Left lung (tissue), 4 donors: ENCODE measurements at regions not wholly inside any gene's neighbourhood (a gene's known extent, or its start where the extent isn't known, plus 50 kb on each side); places are given as distances from the start of the nearest gene placed in this dataset.

Source experiments
- ATAC-seq: fragments of 200-7000 bp; cut with Tn5 transposase; one replicate; pipeline ENCODE4 v1.9.1; 2020; ENCODE audit warnings: moderate library complexity
- DNase-seq, 4 donors: peaks; one replicate each; pipeline ENCODE4 v3.0.0-alpha.2; 2013 to 2020
- H3K27ac ChIP-seq, 2 donors: fragments of 200-600 bp; sonication (generic) in 1 of 2; one replicate each; pipeline versions ENCODE4 v1.5.0 to v1.8.0; 2020 to 2021
- H3K27me3 ChIP-seq, 2 donors: fragments of 200-600 bp; sonication (generic) in 1 of 2; one replicate each; pipeline versions ENCODE4 v1.5.0 to v1.8.0; 2020 to 2021
- H3K36me3 ChIP-seq, 2 donors: fragments of 200-600 bp; sonication (generic) in 1 of 2; one replicate each; pipeline versions ENCODE4 v1.5.0 to v1.8.0; 2020 to 2021
- H3K4me1 ChIP-seq, 2 donors: fragments of 200-600 bp; one replicate each; pipeline ENCODE4 v1.8.0; 2021
- H3K4me3 ChIP-seq, 2 donors: fragments of 200-600 bp; sonication (generic) in 1 of 2; one replicate each; pipeline versions ENCODE4 v1.5.0 to v1.8.0; 2020 to 2021; ENCODE audit warnings: mild to moderate bottlenecking in 1 of 2
- H3K9me3 ChIP-seq, 2 donors: fragments of 200-600 bp; sonication (generic) in 1 of 2; one replicate each; pipeline versions ENCODE4 v1.5.0 to v1.8.0; 2020 to 2021
- intact Hi-C, 2 donors: fragments of 100-400 bp; cut with DNase I; formaldehyde crosslinking; loops; one replicate each; pipeline versions ENCODE4 v1.11.2 to v1.14.2; 2022
- TF ChIP-seq, protein P1 (sequence below), 2 donors: fragments of 200-600 bp; sonication (generic) in 1 of 2; IDR thresholded peaks; one replicate each; pipeline versions ENCODE4 v1.5.0 to v1.8.0; 2021; ENCODE audit warnings: antibody characterized with exemption in 2 of 2
- donor health status: DM: no; HTN: yes; CAD: no.
- donor health status: DM: no; HTN: no; CAD: no.

DNA sequence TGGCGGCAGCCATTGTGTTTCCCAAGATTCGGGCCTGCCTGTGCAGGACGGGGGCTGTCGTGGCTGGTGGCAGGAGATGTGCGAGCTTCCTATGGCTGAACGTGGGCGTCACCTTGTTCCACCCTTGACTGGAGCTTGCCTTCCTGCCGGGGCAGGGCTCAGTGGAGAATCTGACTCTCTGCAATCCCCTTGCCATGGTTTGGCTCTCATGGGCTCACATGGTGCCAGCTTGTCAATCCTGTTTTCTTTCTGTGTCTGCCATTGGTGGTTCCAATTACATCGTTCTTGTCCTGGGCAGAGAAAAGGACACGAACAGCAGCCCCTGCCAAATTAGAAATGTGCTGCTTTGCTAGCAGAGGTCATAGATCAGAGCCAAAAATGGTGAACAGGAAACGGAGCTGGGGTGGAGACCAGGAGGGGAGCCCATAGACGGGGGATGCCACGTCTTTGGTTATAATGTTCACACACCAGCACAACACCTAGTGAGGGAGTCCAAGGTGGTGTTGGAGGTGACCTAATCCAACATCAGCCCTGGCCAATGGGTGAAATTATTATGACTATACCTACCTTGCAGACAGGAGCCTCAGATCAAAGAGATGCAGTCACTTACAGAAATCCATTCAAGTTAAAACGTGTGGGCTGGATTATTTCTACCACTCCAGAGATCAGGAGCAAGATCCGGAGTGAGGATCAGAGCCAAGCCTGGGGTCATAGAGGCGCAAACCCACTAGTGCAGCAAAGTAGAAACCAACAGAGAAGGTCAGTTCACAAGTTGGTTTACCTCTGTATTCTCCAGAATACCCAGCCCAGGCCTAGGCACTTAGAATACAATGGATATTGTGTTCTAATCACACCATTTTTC is 253.1 kb downstream of the SIPA1L2 start:
- ATAC-seq, result no peak

DNA sequence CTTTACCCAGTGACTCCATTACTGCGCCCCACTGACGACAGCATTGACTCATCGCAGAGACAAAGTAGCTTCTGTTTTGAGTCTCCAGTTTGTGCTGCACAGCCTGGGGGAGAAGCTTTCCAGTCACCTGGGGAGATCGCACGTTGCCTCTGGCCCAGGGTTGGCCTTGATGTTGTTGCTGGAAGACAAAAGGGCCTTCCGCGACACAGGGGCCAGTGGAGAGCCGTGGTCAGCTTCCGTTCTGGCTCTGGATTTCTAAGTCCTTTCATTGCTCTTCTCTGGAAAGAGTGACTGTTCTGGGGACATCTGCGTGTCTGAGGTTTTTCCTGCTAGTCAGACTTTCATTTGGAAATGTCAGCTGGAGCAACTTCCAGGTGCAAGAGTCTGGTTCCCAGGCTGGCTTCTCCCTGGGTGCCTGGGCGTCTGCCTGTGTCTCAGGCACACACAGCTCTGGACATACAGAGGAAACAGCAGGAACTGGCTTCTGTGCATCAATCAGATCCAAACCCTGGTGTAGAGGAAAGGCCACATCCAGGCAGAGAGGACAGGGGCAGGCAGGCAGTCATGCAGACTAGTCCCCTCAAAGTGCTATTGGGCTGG is 257.0 kb downstream of the SIPA1L2 start:
- DNase-seq, result no peak
- Histone ChIP-seq H3K27ac (no peak overlapping the region), H3K27me3 (no peaks in the 10 kb centered on the region), H3K36me3 (no peaks in the 10 kb centered on the region), H3K4me1 (no peaks in the 10 kb centered on the region), H3K4me3 (no peak overlapping the region), H3K9me3 (no peaks in the 10 kb centered on the region)
- TF ChIP-seq, protein P1, sequence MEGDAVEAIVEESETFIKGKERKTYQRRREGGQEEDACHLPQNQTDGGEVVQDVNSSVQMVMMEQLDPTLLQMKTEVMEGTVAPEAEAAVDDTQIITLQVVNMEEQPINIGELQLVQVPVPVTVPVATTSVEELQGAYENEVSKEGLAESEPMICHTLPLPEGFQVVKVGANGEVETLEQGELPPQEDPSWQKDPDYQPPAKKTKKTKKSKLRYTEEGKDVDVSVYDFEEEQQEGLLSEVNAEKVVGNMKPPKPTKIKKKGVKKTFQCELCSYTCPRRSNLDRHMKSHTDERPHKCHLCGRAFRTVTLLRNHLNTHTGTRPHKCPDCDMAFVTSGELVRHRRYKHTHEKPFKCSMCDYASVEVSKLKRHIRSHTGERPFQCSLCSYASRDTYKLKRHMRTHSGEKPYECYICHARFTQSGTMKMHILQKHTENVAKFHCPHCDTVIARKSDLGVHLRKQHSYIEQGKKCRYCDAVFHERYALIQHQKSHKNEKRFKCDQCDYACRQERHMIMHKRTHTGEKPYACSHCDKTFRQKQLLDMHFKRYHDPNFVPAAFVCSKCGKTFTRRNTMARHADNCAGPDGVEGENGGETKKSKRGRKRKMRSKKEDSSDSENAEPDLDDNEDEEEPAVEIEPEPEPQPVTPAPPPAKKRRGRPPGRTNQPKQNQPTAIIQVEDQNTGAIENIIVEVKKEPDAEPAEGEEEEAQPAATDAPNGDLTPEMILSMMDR (IDR thresholded peaks at IDR 0.05), result no peak
- intact Hi-C loops, result no loop called here
- no peak for ATAC-seq

More for the DNA sequence above, 253.1 kb downstream of the SIPA1L2 start:
- no peaks in the 10 kb centered on the region for H3K36me3 ChIP-seq
- no peak overlapping the region for H3K27ac ChIP-seq
- intact Hi-C loops, result no loop called here
- no peaks in the 10 kb centered on the region for H3K4me1 ChIP-seq
- TF ChIP-seq, protein P1 (IDR thresholded peaks at IDR 0.05), result no peak
- no peak overlapping the region for H3K4me3 ChIP-seq
- no peak for DNase-seq
- no peaks in the 10 kb centered on the region for H3K27me3 ChIP-seq
- H3K9me3 ChIP-seq, result no peaks in the 10 kb centered on the region

DNA sequence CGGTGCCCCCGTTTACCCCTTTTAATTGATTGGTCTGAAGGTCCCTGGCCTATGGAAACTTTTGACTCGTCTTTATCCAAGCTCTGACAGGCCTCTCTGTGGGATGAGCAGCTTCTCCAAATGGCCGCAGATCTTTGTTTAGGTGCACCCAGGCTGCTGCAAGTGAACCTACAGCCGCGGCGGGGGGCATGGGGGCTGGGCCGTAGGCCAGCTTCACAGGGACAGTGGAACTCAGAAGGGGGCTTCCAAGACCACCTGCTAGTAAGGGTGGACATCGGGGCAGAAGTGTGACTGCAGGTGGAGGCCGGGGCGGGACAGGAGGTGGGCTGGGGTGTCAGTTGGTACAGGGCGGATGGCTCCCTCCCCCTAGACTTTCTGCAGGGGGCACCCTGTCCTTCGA is 257.5 kb downstream of the SIPA1L2 start:
- H3K36me3 ChIP-seq, result no peaks in the 10 kb centered on the region
- H3K4me3 ChIP-seq, result no peak overlapping the region
- H3K9me3 ChIP-seq, result no peaks in the 10 kb centered on the region
- no peak for DNase-seq
- intact Hi-C loops, result no loop called here
- no peak overlapping the region for H3K27ac ChIP-seq
- no peaks in the 10 kb centered on the region for H3K4me1 ChIP-seq
- no peaks in the 10 kb centered on the region for H3K27me3 ChIP-seq
- TF ChIP-seq, protein P1 (IDR thresholded peaks at IDR 0.05), result no peak
- no peak for ATAC-seq

DNA sequence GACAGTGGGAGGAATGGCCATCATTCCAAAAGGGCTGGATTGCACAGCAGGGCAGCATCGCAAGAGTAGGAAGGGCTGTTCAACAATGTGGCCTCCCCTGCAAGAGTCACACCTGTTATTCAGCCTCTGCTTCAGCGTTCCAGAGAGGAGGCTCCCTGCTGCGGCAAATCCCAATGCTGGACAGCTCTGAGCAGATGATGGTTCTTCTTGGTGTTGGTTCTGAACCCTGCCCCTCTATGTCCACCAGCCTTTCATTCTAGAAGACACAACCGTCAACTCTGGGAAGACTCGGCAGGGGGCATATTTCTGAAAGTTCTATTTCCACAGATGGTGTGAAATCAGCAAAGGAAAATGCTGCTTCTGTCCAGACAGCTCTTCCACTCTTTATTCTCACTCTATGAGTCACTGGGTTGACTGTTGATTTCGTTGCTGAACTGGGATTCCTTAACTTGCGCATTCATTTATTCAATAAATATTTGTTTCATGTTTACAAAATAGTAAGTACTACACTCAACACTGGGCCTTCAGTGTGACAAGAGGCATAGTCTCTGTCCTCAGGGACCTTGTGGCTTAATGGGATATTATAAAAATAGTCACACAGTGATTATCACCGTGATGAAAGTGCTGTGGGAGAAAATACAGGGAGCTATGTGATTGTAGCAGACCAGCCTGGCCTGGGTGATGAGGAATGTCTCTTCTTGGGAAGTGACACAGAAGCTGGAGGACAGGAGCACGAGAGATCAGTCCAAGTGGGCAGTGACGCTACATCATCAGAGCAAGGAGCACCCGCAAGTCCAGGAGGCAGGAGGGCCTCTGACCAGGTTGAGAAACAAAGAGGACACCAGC is 260.3 kb downstream of the SIPA1L2 start:
- Histone ChIP-seq H3K27ac (no peak overlapping the region), H3K9me3 (no peaks in the 10 kb centered on the region), H3K27me3 (no peaks in the 10 kb centered on the region), H3K36me3 (no peaks in the 10 kb centered on the region), H3K4me3 (no peak overlapping the region), H3K4me1 (no peaks in the 10 kb centered on the region)
- DNase-seq (no peak), ATAC-seq (no peak)
- intact Hi-C loops, result no loop called here
- TF ChIP-seq, protein P1 (IDR thresholded peaks at IDR 0.05), result no peak
